PFSK-1 (cell line): ENCODE measurements at regions not wholly inside any gene's neighbourhood (a gene's known extent, or its start where the extent isn't known, plus 50 kb on each side); places are given as distances from the start of the nearest gene placed in this dataset.

ENCODE experiments used
- POLR2AphosphoS5 ChIP-seq: IDR thresholded peaks from 2 replicates; pipeline ENCODE4 v1.6.1; 2012; ENCODE audit warnings: low read depth, mild to moderate bottlenecking, control low read depth, low read length, moderate library complexity
- REST ChIP-seq, 2 experiments: IDR thresholded peaks; 2 replicates each; pipeline versions ENCODE4 v1.6.1 to v1.8.0; 2011 to 2012; ENCODE audit warnings: low read depth in 2 of 2, low read length in 2 of 2, control low read depth in 1 of 2, inconsistent platforms in 1 of 2, mild to moderate bottlenecking in 1 of 2, moderate library complexity in 1 of 2; ENCODE audit not compliant: insufficient read depth in 1 of 2
- SIN3A ChIP-seq: IDR thresholded peaks from 2 replicates; pipeline ENCODE4 v1.6.1; 2012; ENCODE audit warnings: mild to moderate bottlenecking, low read length, moderate library complexity, borderline replicate concordance; ENCODE audit not compliant: insufficient read depth
- TAF1 ChIP-seq: IDR thresholded peaks from 2 replicates; pipeline ENCODE4 v1.6.1; 2012; ENCODE audit warnings: low read length, control low read depth, borderline replicate concordance; ENCODE audit not compliant: insufficient read depth

DNA sequence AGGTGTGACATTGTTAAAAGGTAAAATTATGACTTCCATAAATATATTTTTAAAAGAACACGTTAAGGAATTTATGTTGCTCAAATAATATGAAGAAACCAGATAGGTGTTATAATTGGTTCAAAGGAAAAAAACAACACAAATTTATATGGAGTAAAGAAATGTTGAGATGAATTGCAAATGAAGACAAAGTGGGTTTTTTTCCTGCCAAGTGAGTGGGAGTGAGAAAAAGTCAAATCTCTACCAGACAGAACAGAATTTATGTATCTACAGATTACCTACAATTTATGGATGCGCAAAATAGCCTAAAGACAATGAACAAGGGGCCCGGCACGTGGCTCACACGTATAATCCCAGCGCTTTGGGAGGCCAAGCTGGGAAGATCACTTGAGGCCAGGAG is 159.7 kb upstream of the SLC1A4 start:
- TF ChIP-seq POLR2AphosphoS5 (no peak), REST (IDR thresholded peaks at IDR 0.05; ENCODE audit: insufficient read depth in 1 of 2, low read depth in 2 of 2, low read length in 2 of 2) (no peak), TAF1 (no peak), SIN3A (no peak)
